ENCODE measurements at regions not wholly inside any gene's neighbourhood (a gene's known extent, or its start where the extent isn't known, plus 50 kb on each side); places are given as distances from the start of the nearest gene placed in this dataset.
"Not testable (repeated sequence)": the region's sequence is repeated elsewhere in the genome, so short reads cannot be mapped to it uniquely, and the experiment has no call there.

DNA sequence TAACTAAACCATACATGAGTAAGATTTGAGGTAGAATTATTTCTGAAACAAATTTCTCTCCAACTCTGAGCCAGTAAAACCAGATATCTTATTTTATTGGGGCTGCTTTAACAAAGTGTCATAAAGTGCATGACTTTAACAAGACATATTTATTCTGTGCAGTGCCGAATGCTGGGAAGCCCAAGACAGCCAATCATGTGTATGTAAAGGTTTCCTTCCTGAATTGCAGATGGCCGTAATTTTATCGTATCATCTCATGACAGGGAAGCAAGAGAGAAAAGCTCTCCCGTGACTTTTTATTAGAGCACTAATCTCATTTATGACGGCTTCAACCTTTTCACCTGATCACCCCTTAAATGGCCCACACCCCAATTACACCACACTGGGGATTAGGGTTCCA is 777.9 kb downstream of the TMEM121 start:
- no peak overlapping the region for H3K4me3 ChIP-seq (ENCODE audit: control insufficient read depth, low read depth, low read length)
- TF ChIP-seq, protein P1, sequence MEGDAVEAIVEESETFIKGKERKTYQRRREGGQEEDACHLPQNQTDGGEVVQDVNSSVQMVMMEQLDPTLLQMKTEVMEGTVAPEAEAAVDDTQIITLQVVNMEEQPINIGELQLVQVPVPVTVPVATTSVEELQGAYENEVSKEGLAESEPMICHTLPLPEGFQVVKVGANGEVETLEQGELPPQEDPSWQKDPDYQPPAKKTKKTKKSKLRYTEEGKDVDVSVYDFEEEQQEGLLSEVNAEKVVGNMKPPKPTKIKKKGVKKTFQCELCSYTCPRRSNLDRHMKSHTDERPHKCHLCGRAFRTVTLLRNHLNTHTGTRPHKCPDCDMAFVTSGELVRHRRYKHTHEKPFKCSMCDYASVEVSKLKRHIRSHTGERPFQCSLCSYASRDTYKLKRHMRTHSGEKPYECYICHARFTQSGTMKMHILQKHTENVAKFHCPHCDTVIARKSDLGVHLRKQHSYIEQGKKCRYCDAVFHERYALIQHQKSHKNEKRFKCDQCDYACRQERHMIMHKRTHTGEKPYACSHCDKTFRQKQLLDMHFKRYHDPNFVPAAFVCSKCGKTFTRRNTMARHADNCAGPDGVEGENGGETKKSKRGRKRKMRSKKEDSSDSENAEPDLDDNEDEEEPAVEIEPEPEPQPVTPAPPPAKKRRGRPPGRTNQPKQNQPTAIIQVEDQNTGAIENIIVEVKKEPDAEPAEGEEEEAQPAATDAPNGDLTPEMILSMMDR (IDR thresholded peaks at IDR 0.05; ENCODE audit: control insufficient read depth, insufficient read depth, low read depth, low read length, missing control alignments), result no peak
- no peak for DNase-seq (ENCODE audit: low read depth)

DNA sequence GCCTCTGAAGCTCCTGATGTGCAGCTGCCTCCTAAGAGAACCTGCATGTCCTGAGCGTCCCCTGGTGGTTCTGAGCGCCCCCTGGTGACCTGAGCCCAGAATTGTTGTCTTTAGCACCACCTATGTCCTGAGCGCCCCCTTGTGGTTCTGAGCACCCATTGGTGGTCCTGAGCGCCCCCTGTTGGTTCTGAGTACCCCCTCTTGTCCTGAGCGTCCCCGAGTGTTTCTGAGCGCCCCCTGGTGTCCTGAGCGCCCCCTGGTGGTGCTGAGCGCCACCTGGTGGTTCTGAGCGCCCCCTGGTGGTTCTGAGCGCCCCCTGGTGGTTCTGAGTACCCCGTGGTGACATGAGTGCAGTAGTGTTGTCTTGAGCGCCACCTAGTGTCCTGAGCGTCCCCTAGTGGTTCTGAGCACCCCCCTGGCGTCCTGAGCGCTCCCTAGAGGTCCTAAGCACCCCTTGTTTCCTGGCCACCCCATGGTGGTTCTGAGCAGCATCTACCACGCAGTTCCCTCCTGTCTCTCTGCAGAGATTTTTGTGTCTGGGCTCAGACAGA is 782.5 kb downstream of the TMEM121 start:
- no peak overlapping the region for H3K4me3 ChIP-seq (ENCODE audit: control insufficient read depth, low read depth, low read length)
- no peak for DNase-seq (ENCODE audit: low read depth)
- TF ChIP-seq, protein P1 (IDR thresholded peaks at IDR 0.05; ENCODE audit: control insufficient read depth, insufficient read depth, low read depth, low read length, missing control alignments), result peak; percentile 37

DNA sequence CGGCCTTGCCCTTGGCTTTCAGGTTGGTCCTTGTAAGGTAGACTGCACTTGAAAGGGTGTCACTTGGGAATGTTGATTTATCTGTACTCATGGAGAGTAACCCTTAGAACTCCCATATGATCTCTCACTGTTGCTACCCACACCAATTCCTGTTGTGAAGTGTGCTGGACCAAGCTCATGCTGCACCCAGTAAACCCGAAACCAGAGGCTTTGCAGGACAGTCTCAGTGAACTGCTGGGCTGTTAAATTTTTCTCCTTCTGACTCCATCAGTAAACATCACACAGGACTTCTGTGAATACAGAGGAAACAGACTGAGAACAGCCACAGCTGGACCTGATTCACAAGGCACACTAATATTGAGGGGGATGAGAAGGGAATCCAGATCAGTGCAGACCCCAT is 783.0 kb downstream of the TMEM121 start:
- no peak for DNase-seq (ENCODE audit: low read depth)
- TF ChIP-seq, protein P1 (IDR thresholded peaks at IDR 0.05; ENCODE audit: control insufficient read depth, insufficient read depth, low read depth, low read length, missing control alignments), result no peak
- no peak overlapping the region for H3K4me3 ChIP-seq (ENCODE audit: control insufficient read depth, low read depth, low read length)

DNA sequence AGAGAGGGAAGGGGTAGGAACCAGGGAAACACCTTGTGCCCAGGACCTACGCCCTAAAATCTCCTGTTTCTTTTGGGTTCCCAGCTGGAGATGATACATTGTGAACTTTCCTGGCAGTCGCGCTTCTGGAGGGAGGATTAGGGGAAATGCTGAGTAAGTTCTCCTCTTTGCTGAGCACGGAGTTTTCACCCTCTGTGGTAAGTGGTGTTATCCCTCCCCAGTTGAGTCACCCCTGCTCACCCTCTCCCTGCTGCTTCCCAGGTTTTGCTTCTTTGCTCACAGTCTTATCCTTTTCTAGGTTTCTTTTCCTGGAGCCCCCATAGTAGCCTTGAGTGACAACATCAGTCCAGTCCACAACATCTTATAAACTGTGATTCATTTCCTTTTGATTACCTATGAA is 789.1 kb downstream of the TMEM121 start:
- no peak for DNase-seq (ENCODE audit: low read depth)
- H3K4me3 ChIP-seq (ENCODE audit: control insufficient read depth, low read depth, low read length), result no peak overlapping the region
- TF ChIP-seq, protein P1 (IDR thresholded peaks at IDR 0.05; ENCODE audit: control insufficient read depth, insufficient read depth, low read depth, low read length, missing control alignments), result no peak

DNA sequence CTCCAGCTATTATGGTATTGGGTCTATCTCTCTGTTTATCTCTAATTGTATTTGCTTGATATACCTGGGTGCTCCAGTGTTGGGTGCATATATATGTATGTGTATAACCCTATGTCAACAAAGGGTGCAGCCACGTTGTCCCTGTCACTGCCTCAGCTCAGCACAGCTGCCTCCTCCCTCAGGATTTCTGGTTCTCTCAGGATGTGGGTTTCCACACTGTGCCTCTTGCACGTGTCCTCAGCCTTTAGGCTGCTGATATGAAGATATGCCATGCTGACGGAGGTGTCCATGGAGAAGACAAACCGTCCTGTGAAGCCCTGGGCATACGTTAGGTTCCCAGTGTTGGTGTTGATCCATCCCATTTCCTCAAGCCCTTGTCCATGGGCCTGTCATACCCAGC is 791.2 kb downstream of the TMEM121 start:
- TF ChIP-seq, protein P1 (IDR thresholded peaks at IDR 0.05; ENCODE audit: control insufficient read depth, insufficient read depth, low read depth, low read length, missing control alignments), result no peak
- DNase-seq (ENCODE audit: low read depth), result no peak
- no peak overlapping the region for H3K4me3 ChIP-seq (ENCODE audit: control insufficient read depth, low read depth, low read length)

DNA sequence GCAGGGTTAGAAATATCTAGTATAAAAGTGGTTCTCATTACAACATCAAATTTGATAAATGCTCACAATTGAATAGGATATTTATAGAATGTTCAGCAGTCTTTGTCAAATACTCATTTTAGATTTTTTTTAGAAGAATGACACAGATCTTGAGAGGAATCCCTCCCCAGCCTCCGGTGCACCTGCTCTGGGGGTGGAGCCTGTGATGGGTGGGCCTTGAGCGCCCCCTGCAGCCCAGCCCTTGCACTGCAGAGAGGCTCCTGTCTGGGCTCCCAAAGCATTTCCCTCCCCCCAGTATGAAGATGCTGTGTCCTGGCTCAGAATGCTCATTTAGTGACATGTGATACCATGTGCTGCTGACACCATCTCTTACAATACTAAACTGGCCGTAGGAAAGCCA is 792.3 kb downstream of the TMEM121 start:
- no peak overlapping the region for H3K4me3 ChIP-seq (ENCODE audit: control insufficient read depth, low read depth, low read length)
- TF ChIP-seq, protein P1 (IDR thresholded peaks at IDR 0.05; ENCODE audit: control insufficient read depth, insufficient read depth, low read depth, low read length, missing control alignments), result no peak
- no peak for DNase-seq (ENCODE audit: low read depth)

DNA sequence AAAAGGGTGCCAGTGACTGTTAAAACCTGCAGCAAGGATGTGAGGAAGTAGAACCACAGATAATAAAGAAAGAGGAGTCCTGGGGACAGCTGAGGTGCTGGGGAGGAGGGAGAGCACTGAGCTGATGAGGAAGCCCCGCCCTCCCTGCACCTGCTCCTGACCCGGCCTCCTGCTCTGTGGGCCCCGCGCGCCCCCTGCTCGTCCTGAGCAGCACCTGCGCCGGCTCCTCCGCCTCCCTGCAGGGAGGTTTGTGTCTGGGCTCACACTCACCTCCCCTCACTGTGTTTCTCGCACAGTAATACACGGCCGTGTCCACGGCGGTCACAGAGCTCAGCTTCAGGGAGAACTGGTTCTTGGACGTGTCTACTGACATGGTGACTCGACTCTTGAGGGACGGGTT is 797.6 kb downstream of the TMEM121 start:
- not testable (repeated sequence) for DNase-seq (ENCODE audit: low read depth); H3K4me3 ChIP-seq (ENCODE audit: control insufficient read depth, low read depth, low read length)
